ENCODE measurements at regions not wholly inside any gene's neighbourhood (a gene's known extent, or its start where the extent isn't known, plus 50 kb on each side); places are given as distances from the start of the nearest gene placed in this dataset.

GRCh38 chr11:18865261-18865660 lies 73.7 kb upstream of the PTPN5 start:
- CTCF ChIA-PET, result interaction anchor here (1.1 kb wide), 1 partner anchor 13 kb away, joined by 4 read pairs; no protein-coding TSS in a partner anchor
- Histone ChIP-seq H3K4me1 (ENCODE audit: control insufficient read depth, extremely low read depth, insufficient read depth, low read length) (no peaks in the 10 kb centered on the region), H3K36me3 (ENCODE audit: control insufficient read depth in 2 of 2, extremely low read depth in 1 of 2, insufficient read depth in 2 of 2, low read length in 2 of 2) (no peaks in the 10 kb centered on the region), H2AFZ (ENCODE audit: low read depth, low read length) (no peak overlapping the region), H4K20me1 (replicated peaks; ENCODE audit: control insufficient read depth, extremely low read depth, insufficient read depth, low read length) (no peaks in the 10 kb centered on the region), H3K9me3 (replicated peaks; ENCODE audit: control insufficient read depth, insufficient read depth, low read length) (no peaks in the 10 kb centered on the region), H3K27ac (ENCODE audit: insufficient read depth, low read depth, low read length) (no peak overlapping the region), H3K9ac (replicated peaks; ENCODE audit: extremely low read depth, insufficient read depth, low read length) (no peak overlapping the region), H3K27me3 (ENCODE audit: control insufficient read depth in 2 of 2, insufficient read depth in 2 of 2, low read length in 2 of 2) (peaks cover 0 to 6% of the 10 kb centered on the region in 2 experiments), H3K4me2 (ENCODE audit: insufficient read depth, low read length) (no peak overlapping the region), H3K79me2 (ENCODE audit: control insufficient read depth, insufficient read depth, low read length) (no peaks in the 10 kb centered on the region), H3K4me3 (replicated peaks in 1 of 3; ENCODE audit: insufficient read depth in 1 of 3, low read depth in 1 of 3, low read length in 3 of 3) (no peak overlapping the region), H3K9me1 (replicated peaks; ENCODE audit: control insufficient read depth, extremely low read depth, insufficient read depth, low read length) (no peaks in the 10 kb centered on the region)
- TF ChIP-seq POLR2AphosphoS5 (IDR thresholded peaks at IDR 0.05; ENCODE audit: insufficient read depth, low read depth, low read length) (no peak), EZH2 (IDR thresholded peaks at IDR 0.05; ENCODE audit: borderline replicate concordance, low read depth, low read length, severe bottlenecking) (no peak), MYC (IDR thresholded peaks at IDR 0.05; ENCODE audit: low read depth, low read length) (no peak), FOS (IDR thresholded peaks at IDR 0.05; ENCODE audit: borderline replicate concordance, insufficient read depth, low read length) (no peak), CTCF (IDR thresholded peaks at IDR 0.05; ENCODE audit: extremely low read depth in 1 of 2, insufficient read depth in 1 of 2, low read depth in 1 of 2, low read length in 2 of 2) (no peak)
- dilution Hi-C loops (cut with MboI; ENCODE audit: extremely low pct_ligation_motif_present, low sequenced_read_pairs) (no loop called here), intact Hi-C loops (cut with micrococcal nuclease) (no loop called here)
- BruUV-seq (replicated peaks), result no TSS peak
- POLR2A ChIA-PET, result no interaction called here
- no peak for DNase-seq (ENCODE audit: low read depth, low spot score)
- no peak for FAIRE-seq

All from endothelial cell of umbilical vein (primary cell).